ENCODE measurements at regions not wholly inside any gene's neighbourhood (a gene's known extent, or its start where the extent isn't known, plus 50 kb on each side); places are given as distances from the start of the nearest gene placed in this dataset.

DNA sequence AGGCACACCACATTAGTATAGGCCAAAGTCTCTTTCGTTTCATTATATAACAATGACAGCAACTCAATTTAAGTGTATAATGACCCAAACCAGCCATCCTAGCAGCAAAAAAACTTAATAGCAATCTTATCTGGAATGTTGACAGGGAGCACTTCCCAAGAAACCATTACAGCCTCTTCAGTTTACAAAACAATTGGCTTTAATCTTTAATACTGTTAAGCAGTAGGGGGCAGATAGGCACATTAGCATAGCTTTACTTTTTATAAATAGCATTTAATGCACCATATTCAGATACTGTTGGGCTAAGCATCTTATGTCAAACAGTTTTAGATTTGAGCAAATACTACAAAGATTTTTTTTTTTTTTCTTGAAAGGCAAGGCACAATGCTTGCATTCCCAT is 193.3 kb upstream of the MAP3K7 start:
- H3K4me3 ChIP-seq (ENCODE audit: low read depth in 1 of 2, low read length in 2 of 2) = no peak overlapping the region
- no peaks in the 10 kb centered on the region for H3K36me3 ChIP-seq (ENCODE audit: control insufficient read depth in 1 of 2, insufficient read depth in 2 of 2, low read length in 2 of 2)
- H3K9ac ChIP-seq (ENCODE audit: low read depth in 1 of 2, low read length in 2 of 2) = no peak overlapping the region
- H3K9me3 ChIP-seq (ENCODE audit: control insufficient read depth in 1 of 2, low read length in 2 of 2) = no peaks in the 10 kb centered on the region
- no peak overlapping the region for H3K27ac ChIP-seq (ENCODE audit: low read depth, low read length)
- no peaks in the 10 kb centered on the region for H3K27me3 ChIP-seq (ENCODE audit: control insufficient read depth in 1 of 2, insufficient read depth in 2 of 2, low read length in 2 of 2)
- no peaks in the 10 kb centered on the region for H3K4me1 ChIP-seq (ENCODE audit: control insufficient read depth in 1 of 2, insufficient read depth in 2 of 2, low read length in 2 of 2)

DNA sequence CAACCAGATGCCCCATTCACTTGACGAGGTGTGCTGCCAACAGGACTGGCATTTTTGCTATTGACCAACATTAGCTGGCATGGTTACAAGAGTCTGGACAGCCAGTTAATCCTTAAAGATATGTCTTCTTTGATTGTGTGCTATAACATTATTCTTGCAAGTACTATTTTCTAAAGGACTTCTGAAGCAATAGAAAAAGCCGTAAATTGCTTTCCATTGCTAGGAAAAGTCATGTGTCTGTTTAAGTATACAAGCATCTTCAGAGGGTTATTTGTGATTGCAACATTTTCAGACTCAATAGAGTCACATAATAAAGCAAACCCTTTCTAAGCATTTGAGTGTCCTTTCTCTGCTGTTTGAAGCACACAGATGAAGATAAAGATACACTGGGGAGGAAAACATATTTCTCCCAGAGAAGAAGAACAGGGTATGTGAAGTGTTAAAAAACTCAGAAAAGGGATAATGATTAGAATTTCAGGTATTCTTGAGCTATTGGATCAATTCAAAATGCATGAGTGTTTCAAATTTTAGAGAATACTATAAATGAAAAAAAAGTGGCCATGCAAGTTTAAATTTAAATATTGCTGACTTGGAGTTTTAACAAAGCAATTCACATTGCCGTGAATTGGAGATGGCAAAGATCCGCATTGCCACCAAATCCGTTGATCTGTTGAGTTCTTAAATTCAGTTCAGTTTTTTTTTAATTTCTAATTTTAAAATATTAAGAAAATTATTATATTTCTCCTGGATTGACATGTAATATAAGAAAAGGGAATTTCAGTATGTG is 191.7 kb upstream of the MAP3K7 start:
- H3K4me3 ChIP-seq (ENCODE audit: low read depth in 1 of 2, low read length in 2 of 2) = no peak overlapping the region

DNA sequence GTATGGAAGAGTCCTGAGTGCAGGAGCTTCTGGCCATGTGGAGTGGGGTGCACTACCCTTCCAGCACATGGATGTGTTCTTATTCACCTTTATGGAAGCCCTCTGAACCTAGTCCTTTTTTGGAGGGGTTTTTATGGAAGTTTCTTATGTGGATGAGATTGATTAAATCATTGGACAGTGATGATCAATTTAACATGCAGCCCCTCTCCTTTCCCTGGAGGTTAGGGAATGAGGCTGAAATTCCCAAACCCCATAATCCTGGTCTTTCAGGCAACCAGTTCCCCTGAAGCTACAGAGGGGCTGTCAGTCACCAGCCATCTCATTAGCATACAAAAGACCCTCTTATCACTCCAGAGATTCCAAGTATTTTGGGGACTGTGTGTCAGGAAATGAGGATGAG is 183.9 kb upstream of the MAP3K7 start:
- Histone ChIP-seq H3K27ac (ENCODE audit: low read depth, low read length) (no peak overlapping the region), H3K9ac (ENCODE audit: low read depth in 1 of 2, low read length in 2 of 2) (no peak overlapping the region), H3K36me3 (ENCODE audit: control insufficient read depth in 1 of 2, insufficient read depth in 2 of 2, low read length in 2 of 2) (no peaks in the 10 kb centered on the region), H3K27me3 (ENCODE audit: control insufficient read depth in 1 of 2, insufficient read depth in 2 of 2, low read length in 2 of 2) (no peaks in the 10 kb centered on the region), H3K4me3 (ENCODE audit: low read depth in 1 of 2, low read length in 2 of 2) (no peak overlapping the region), H3K9me3 (ENCODE audit: control insufficient read depth in 1 of 2, low read length in 2 of 2) (no peaks in the 10 kb centered on the region), H3K4me1 (ENCODE audit: control insufficient read depth in 1 of 2, insufficient read depth in 2 of 2, low read length in 2 of 2) (no peaks in the 10 kb centered on the region)

More for the DNA sequence above, 191.7 kb upstream of the MAP3K7 start:
- Histone ChIP-seq H3K4me1 (ENCODE audit: control insufficient read depth in 1 of 2, insufficient read depth in 2 of 2, low read length in 2 of 2) (no peaks in the 10 kb centered on the region), H3K27ac (ENCODE audit: low read depth, low read length) (no peak overlapping the region), H3K27me3 (ENCODE audit: control insufficient read depth in 1 of 2, insufficient read depth in 2 of 2, low read length in 2 of 2) (no peaks in the 10 kb centered on the region), H3K9me3 (ENCODE audit: control insufficient read depth in 1 of 2, low read length in 2 of 2) (no peaks in the 10 kb centered on the region), H3K36me3 (ENCODE audit: control insufficient read depth in 1 of 2, insufficient read depth in 2 of 2, low read length in 2 of 2) (no peaks in the 10 kb centered on the region), H3K9ac (ENCODE audit: low read depth in 1 of 2, low read length in 2 of 2) (no peak overlapping the region)

DNA sequence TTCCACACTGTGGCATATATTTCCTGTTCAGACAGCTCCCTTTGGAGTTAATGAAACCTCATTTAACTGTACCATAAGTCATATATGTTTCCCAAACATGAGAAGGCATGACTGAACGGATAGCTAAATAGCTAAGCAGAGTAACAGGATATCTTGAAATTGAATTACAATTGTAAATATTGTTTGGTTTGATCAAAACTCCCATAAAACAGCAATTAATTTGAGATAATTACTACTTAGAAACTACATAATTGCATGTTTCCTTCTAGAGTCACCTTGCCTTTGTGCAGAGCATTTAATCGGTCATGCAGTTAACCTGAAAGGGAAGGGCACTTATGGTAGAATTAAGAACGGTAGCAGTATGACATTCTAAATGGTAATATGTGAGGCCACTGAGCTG is 179.0 kb upstream of the MAP3K7 start:
- Histone ChIP-seq H3K4me3 (ENCODE audit: low read depth in 1 of 2, low read length in 2 of 2) (no peak overlapping the region), H3K27me3 (ENCODE audit: control insufficient read depth in 1 of 2, insufficient read depth in 2 of 2, low read length in 2 of 2) (no peaks in the 10 kb centered on the region), H3K9ac (ENCODE audit: low read depth in 1 of 2, low read length in 2 of 2) (no peak overlapping the region), H3K27ac (ENCODE audit: low read depth, low read length) (no peak overlapping the region), H3K4me1 (ENCODE audit: control insufficient read depth in 1 of 2, insufficient read depth in 2 of 2, low read length in 2 of 2) (no peaks in the 10 kb centered on the region), H3K36me3 (ENCODE audit: control insufficient read depth in 1 of 2, insufficient read depth in 2 of 2, low read length in 2 of 2) (no peaks in the 10 kb centered on the region), H3K9me3 (ENCODE audit: control insufficient read depth in 1 of 2, low read length in 2 of 2) (no peaks in the 10 kb centered on the region)

DNA sequence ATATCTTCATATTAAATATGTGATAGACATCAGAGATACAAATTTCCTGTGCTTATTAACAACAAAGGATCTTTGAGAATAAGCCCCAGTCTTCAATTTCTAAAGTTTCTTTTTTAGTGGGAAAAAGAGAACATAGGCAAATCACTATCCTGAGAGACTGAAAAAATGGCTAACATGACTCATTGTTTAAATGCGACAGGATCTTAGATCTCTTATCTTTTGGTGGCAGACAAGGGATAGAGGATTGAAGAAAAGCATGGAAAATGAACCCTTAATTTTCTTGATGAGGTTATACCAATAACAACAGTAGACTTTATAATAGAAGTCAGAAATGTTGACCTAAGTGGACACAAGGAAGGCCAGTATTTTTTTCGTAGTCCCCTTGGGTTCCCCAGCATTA is 178.6 kb upstream of the MAP3K7 start:
- Histone ChIP-seq H3K4me3 (ENCODE audit: low read depth in 1 of 2, low read length in 2 of 2) (no peak overlapping the region), H3K27me3 (ENCODE audit: control insufficient read depth in 1 of 2, insufficient read depth in 2 of 2, low read length in 2 of 2) (no peaks in the 10 kb centered on the region), H3K9ac (ENCODE audit: low read depth in 1 of 2, low read length in 2 of 2) (no peak overlapping the region), H3K9me3 (ENCODE audit: control insufficient read depth in 1 of 2, low read length in 2 of 2) (no peaks in the 10 kb centered on the region), H3K27ac (ENCODE audit: low read depth, low read length) (no peak overlapping the region), H3K36me3 (ENCODE audit: control insufficient read depth in 1 of 2, insufficient read depth in 2 of 2, low read length in 2 of 2) (no peaks in the 10 kb centered on the region), H3K4me1 (ENCODE audit: control insufficient read depth in 1 of 2, insufficient read depth in 2 of 2, low read length in 2 of 2) (no peaks in the 10 kb centered on the region)

DNA sequence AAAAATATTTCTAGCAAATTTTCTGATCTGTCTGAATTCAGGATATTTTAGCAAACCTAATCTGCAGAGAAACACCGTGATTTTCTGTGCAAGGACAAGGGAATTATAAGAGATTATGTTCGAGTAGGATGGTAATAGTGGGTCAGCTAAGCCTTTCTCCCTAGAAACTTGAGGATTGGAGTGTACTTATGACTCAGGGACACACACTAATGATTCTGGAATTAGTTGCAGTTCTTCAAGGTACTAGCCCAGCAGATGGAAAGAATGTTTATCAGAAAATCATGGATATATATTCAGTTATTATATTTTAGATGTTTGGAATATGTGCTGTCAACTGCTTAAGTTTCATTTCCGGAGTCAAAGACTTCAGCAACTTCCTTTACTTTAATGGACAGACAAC is 177.1 kb upstream of the MAP3K7 start:
- H3K9me3 ChIP-seq (ENCODE audit: control insufficient read depth in 1 of 2, low read length in 2 of 2) = no peaks in the 10 kb centered on the region
- H3K27ac ChIP-seq (ENCODE audit: low read depth, low read length) = no peak overlapping the region
- H3K4me3 ChIP-seq (ENCODE audit: low read depth in 1 of 2, low read length in 2 of 2) = no peak overlapping the region
- no peak overlapping the region for H3K9ac ChIP-seq (ENCODE audit: low read depth in 1 of 2, low read length in 2 of 2)
- H3K27me3 ChIP-seq (ENCODE audit: control insufficient read depth in 1 of 2, insufficient read depth in 2 of 2, low read length in 2 of 2) = no peaks in the 10 kb centered on the region
- H3K4me1 ChIP-seq (ENCODE audit: control insufficient read depth in 1 of 2, insufficient read depth in 2 of 2, low read length in 2 of 2) = no peaks in the 10 kb centered on the region
- H3K36me3 ChIP-seq (ENCODE audit: control insufficient read depth in 1 of 2, insufficient read depth in 2 of 2, low read length in 2 of 2) = no peaks in the 10 kb centered on the region

DNA sequence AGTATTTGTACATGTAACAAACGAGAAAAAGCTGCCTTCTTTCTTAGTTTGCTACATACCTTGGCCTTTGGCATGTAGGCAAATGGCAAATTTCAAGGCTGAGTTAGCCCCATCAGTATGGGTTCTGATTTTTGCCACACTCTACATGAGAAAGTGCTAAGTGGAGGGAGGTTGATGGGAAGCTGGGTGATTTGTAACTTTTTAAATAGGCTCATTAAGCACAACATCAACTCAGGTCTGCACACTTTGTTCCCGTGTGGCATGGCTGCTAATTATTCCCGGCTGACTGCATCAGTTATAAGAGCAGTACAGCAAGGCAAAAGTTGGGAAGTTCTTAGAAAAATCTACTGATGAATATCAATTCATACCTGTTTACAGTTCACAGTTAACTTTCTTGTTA is 172.8 kb upstream of the MAP3K7 start:
- Histone ChIP-seq H3K36me3 (ENCODE audit: control insufficient read depth in 1 of 2, insufficient read depth in 2 of 2, low read length in 2 of 2) (no peaks in the 10 kb centered on the region), H3K9me3 (ENCODE audit: control insufficient read depth in 1 of 2, low read length in 2 of 2) (no peaks in the 10 kb centered on the region), H3K27me3 (ENCODE audit: control insufficient read depth in 1 of 2, insufficient read depth in 2 of 2, low read length in 2 of 2) (no peaks in the 10 kb centered on the region), H3K4me1 (ENCODE audit: control insufficient read depth in 1 of 2, insufficient read depth in 2 of 2, low read length in 2 of 2) (no peaks in the 10 kb centered on the region), H3K27ac (ENCODE audit: low read depth, low read length) (no peak overlapping the region), H3K9ac (ENCODE audit: low read depth in 1 of 2, low read length in 2 of 2) (no peak overlapping the region), H3K4me3 (ENCODE audit: low read depth in 1 of 2, low read length in 2 of 2) (no peak overlapping the region)

DNA sequence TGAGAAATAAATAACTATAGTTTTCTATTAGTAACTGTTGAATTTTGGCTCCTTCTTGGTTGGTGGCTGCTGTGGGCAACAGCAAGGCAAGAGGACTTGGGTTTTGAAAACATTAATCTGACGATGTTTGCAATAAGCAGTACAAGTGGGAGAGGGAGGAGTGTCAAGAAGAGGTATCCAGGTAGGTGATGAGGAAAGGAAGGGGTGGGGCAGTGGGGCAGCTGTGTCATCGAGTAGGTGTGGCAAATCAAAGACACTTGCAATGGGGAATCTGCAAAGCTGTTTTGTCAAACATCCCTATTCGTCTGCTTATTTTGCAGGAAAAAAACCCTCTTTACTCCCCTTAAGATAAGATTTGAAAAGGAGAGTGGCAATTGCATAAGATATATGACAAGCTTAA is 171.9 kb upstream of the MAP3K7 start:
- Histone ChIP-seq H3K27ac (ENCODE audit: low read depth, low read length) (no peak overlapping the region), H3K27me3 (ENCODE audit: control insufficient read depth in 1 of 2, insufficient read depth in 2 of 2, low read length in 2 of 2) (no peaks in the 10 kb centered on the region), H3K4me3 (ENCODE audit: low read depth in 1 of 2, low read length in 2 of 2) (no peak overlapping the region), H3K9ac (ENCODE audit: low read depth in 1 of 2, low read length in 2 of 2) (no peak overlapping the region), H3K4me1 (ENCODE audit: control insufficient read depth in 1 of 2, insufficient read depth in 2 of 2, low read length in 2 of 2) (no peaks in the 10 kb centered on the region), H3K9me3 (ENCODE audit: control insufficient read depth in 1 of 2, low read length in 2 of 2) (no peaks in the 10 kb centered on the region), H3K36me3 (ENCODE audit: control insufficient read depth in 1 of 2, insufficient read depth in 2 of 2, low read length in 2 of 2) (no peaks in the 10 kb centered on the region)

DNA sequence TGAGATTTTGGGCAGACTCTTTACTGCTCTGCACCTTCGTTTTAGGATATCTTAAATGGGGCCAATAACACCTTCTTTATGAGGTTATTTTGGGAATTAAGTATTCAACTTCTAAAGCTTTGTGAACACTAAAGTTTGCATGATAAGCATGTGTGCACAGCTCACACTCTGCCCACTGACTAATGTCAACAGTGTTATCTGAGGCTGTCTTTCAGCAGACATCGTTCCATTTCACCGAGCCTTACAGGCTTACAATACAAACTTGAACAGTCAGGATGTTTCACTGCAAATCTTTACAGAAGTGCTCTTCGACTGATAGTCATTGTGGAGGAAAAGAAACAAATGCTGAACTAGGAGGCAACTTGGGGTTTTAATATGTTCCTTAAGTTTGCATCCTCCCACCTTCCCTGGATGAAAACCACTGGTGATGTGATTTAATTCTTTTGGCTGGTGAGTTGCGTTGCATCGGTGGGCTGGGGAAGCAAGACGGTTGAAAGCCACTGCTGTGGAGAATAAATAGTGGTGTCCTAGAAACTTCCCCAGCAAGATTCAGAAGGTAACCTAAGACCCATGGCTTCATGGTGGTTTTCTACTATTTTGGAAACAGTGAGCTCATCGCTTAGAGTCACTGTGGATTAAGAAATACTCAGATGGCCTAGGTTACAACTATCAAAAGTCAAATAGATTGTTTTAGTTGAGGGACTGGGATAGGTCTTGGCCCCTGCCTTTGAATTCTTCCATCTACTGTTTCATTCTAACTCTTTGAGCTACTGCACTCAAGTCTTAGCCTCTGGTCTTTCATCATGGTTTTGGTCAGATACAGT is 167.2 kb upstream of the MAP3K7 start:
- no peaks in the 10 kb centered on the region for H3K27me3 ChIP-seq (ENCODE audit: control insufficient read depth in 1 of 2, insufficient read depth in 2 of 2, low read length in 2 of 2)
- no peak overlapping the region for H3K27ac ChIP-seq (ENCODE audit: low read depth, low read length)
- no peak overlapping the region for H3K9ac ChIP-seq (ENCODE audit: low read depth in 1 of 2, low read length in 2 of 2)
- no peak overlapping the region for H3K4me3 ChIP-seq (ENCODE audit: low read depth in 1 of 2, low read length in 2 of 2)
- H3K9me3 ChIP-seq (ENCODE audit: control insufficient read depth in 1 of 2, low read length in 2 of 2) = no peaks in the 10 kb centered on the region
- no peaks in the 10 kb centered on the region for H3K36me3 ChIP-seq (ENCODE audit: control insufficient read depth in 1 of 2, insufficient read depth in 2 of 2, low read length in 2 of 2)
- no peaks in the 10 kb centered on the region for H3K4me1 ChIP-seq (ENCODE audit: control insufficient read depth in 1 of 2, insufficient read depth in 2 of 2, low read length in 2 of 2)

DNA sequence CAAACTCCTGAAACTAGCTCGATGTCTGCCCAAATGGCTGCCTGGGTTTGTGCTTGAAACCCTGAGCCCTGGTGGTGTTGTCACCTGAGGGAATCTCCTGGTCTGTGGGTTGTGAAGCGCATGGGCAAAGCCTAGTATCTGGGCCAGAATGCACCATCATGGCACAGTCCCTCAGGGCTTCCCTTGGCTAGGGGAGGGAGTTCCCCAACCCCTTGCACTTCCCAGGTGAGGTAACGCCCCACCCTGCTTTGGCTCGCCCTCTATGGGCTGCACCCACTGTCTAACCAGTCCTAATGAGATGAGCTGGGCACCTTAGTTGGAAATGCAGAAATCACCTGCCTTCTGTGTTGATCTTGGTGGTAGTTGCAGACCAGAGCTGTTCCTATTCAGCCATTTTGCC is 152.9 kb upstream of the MAP3K7 start:
- no peaks in the 10 kb centered on the region for H3K27me3 ChIP-seq (ENCODE audit: control insufficient read depth in 1 of 2, insufficient read depth in 2 of 2, low read length in 2 of 2)
- no peak overlapping the region for H3K4me3 ChIP-seq (ENCODE audit: low read depth in 1 of 2, low read length in 2 of 2)
- no peaks in the 10 kb centered on the region for H3K9me3 ChIP-seq (ENCODE audit: control insufficient read depth in 1 of 2, low read length in 2 of 2)
- H3K27ac ChIP-seq (ENCODE audit: low read depth, low read length) = no peak overlapping the region
- no peak overlapping the region for H3K9ac ChIP-seq (ENCODE audit: low read depth in 1 of 2, low read length in 2 of 2)
- H3K36me3 ChIP-seq (ENCODE audit: control insufficient read depth in 1 of 2, insufficient read depth in 2 of 2, low read length in 2 of 2) = no peaks in the 10 kb centered on the region
- H3K4me1 ChIP-seq (ENCODE audit: control insufficient read depth in 1 of 2, insufficient read depth in 2 of 2, low read length in 2 of 2) = no peaks in the 10 kb centered on the region
